Neural cell (in vitro differentiated cells): ENCODE measurements at regions not wholly inside any gene's neighbourhood (a gene's known extent, or its start where the extent isn't known, plus 50 kb on each side); places are given as distances from the start of the nearest gene placed in this dataset.

Experiments
- H2AFZ ChIP-seq: fragments of 200-600, 300-800 bp; sonication (generic), shearing (Covaris generic); 2 replicates; pipeline ENCODE4 v1.6.0; 2014; ENCODE audit warnings: low read depth, mild to moderate bottlenecking, antibody characterized with exemption, low read length, moderate library complexity
- H3F3A ChIP-seq: fragments of 200-600 bp; shearing (Covaris generic); 2 replicates; pipeline ENCODE4 v1.6.1; 2016; ENCODE audit warnings: mild to moderate bottlenecking, moderate library complexity, mixed read lengths, antibody characterized with exemption, low read length; ENCODE audit not compliant: insufficient read depth, poor library complexity, severe bottlenecking
- H3K27ac ChIP-seq: fragments of 200-600, 300-800 bp; sonication (generic), shearing (Covaris generic); 2 replicates; pipeline ENCODE4 v1.5.1; 2014; ENCODE audit warnings: mild to moderate bottlenecking, low read length, moderate library complexity
- H3K27me3 ChIP-seq: fragments of 300-800, 200-600 bp; sonication (generic), shearing (Covaris generic); 2 replicates; pipeline ENCODE4 v1.6.0; 2014; ENCODE audit warnings: mild to moderate bottlenecking, low read depth, low read length, moderate library complexity; ENCODE audit not compliant: insufficient read depth
- H3K36me3 ChIP-seq: fragments of 300-800, 200-600 bp; sonication (generic), shearing (Covaris generic); 2 replicates; pipeline ENCODE4 v1.5.1; 2014; ENCODE audit warnings: mild to moderate bottlenecking, antibody characterized with exemption, low read length, moderate library complexity; ENCODE audit not compliant: insufficient read depth
- H3K4me2 ChIP-seq: fragments of 300-800, 200-600 bp; sonication (generic), shearing (Covaris generic); 2 replicates; pipeline ENCODE4 v1.6.0; 2014; ENCODE audit warnings: mild to moderate bottlenecking, low read length
- H3K4me3 ChIP-seq: fragments of 300-800, 200-600 bp; sonication (generic), shearing (Covaris generic); 2 replicates; pipeline ENCODE4 v1.5.1; 2014; ENCODE audit warnings: mild to moderate bottlenecking, low read length, moderate library complexity
- H3K79me2 ChIP-seq: fragments of 200-600 bp; shearing (Covaris generic); replicated peaks from 2 replicates; pipeline ENCODE4 v1.6.0; 2014; ENCODE audit warnings: mild to moderate bottlenecking, low read length, moderate library complexity; ENCODE audit not compliant: insufficient read depth
- H3K9ac ChIP-seq: fragments of 300-800, 200-600 bp; sonication (generic), shearing (Covaris generic); 2 replicates; pipeline ENCODE4 v1.6.1; 2016; ENCODE audit warnings: mild to moderate bottlenecking, low read length, mixed read lengths
- H3K9me2 ChIP-seq: fragments of 200-600 bp; shearing (Covaris generic); 2 replicates; pipeline ENCODE4 v1.6.1; 2016; ENCODE audit warnings: mild to moderate bottlenecking, low read length, mixed read lengths; ENCODE audit not compliant: insufficient read depth
- H3K9me3 ChIP-seq: fragments of 200-600, 300-800 bp; sonication (generic), shearing (Covaris generic); 2 replicates; pipeline ENCODE4 v1.6.1; 2016; ENCODE audit warnings: mild to moderate bottlenecking, mixed run types, low read length, moderate library complexity, mixed read lengths
- H4K20me1 ChIP-seq: fragments of 200-600 bp; shearing (Covaris generic); 2 replicates; pipeline ENCODE4 v1.6.1; 2016; ENCODE audit warnings: mild to moderate bottlenecking, mixed run types; ENCODE audit not compliant: insufficient read depth
- CTCF ChIP-seq: fragments of 450-650 bp; IDR thresholded peaks from 2 replicates; pipeline ENCODE4 v1.5.1; 2014; ENCODE audit warnings: antibody characterized with exemption, mild to moderate bottlenecking, moderate library complexity; ENCODE audit not compliant: poor library complexity, severe bottlenecking
- EP300 ChIP-seq: fragments of 450-650 bp; conservative IDR thresholded peaks from 2 replicates; pipeline ENCODE4 v1.6.1; 2014; ENCODE audit warnings: antibody characterized with exemption, mild to moderate bottlenecking, moderate library complexity; ENCODE audit not compliant: poor library complexity, severe bottlenecking
- EZH2 ChIP-seq: fragments of 200-600, 300-800 bp; shearing (Covaris generic), sonication (generic); IDR thresholded peaks from 2 replicates; pipeline ENCODE4 v1.6.1; 2014; ENCODE audit warnings: antibody characterized with exemption, low read length, borderline replicate concordance, mild to moderate bottlenecking; ENCODE audit not compliant: insufficient read depth, poor library complexity, severe bottlenecking
- MXI1 ChIP-seq: fragments of 450-650 bp; conservative IDR thresholded peaks from 2 replicates; pipeline ENCODE4 v1.6.1; 2014; ENCODE audit warnings: antibody characterized with exemption, mild to moderate bottlenecking; ENCODE audit not compliant: poor library complexity, severe bottlenecking
- POLR2AphosphoS5 ChIP-seq: IDR thresholded peaks from 2 replicates; pipeline ENCODE4 v1.6.1; 2012
- RAD21 ChIP-seq: fragments of 450-650 bp; conservative IDR thresholded peaks from 2 replicates; pipeline ENCODE4 v1.6.1; 2014; ENCODE audit warnings: antibody characterized with exemption, mild to moderate bottlenecking, moderate library complexity
- REST ChIP-seq: IDR thresholded peaks from 2 replicates; pipeline ENCODE4 v1.6.1; 2012; ENCODE audit warnings: borderline replicate concordance
- SMC3 ChIP-seq: fragments of 450-650 bp; conservative IDR thresholded peaks from 2 replicates; pipeline ENCODE4 v1.6.1; 2014; ENCODE audit warnings: antibody characterized with exemption, mild to moderate bottlenecking, moderate library complexity; ENCODE audit not compliant: poor library complexity
- TAF1 ChIP-seq: IDR thresholded peaks from 2 replicates; pipeline ENCODE4 v1.6.1; 2012; ENCODE audit warnings: low read depth

GRCh38 chr2:189360861-189361260, 80.4 kb upstream of the WDR75 start:
- H3K9me3 ChIP-seq, result no peaks in the 10 kb centered on the region
- no peaks in the 10 kb centered on the region for H3K9me2 ChIP-seq
- no peaks in the 10 kb centered on the region for H4K20me1 ChIP-seq
- no peak overlapping the region for H3K27ac ChIP-seq
- no peaks in the 10 kb centered on the region for H3F3A ChIP-seq
- H3K27me3 ChIP-seq, result no peaks in the 10 kb centered on the region
- H3K4me2 ChIP-seq, result no peak overlapping the region
- no peak overlapping the region for H2AFZ ChIP-seq
- H3K36me3 ChIP-seq, result no peaks in the 10 kb centered on the region
- H3K79me2 ChIP-seq, result no peaks in the 10 kb centered on the region
- H3K4me3 ChIP-seq, result no peak overlapping the region
- no peak for TF ChIP-seq EP300
- TF ChIP-seq EZH2, result no peak
- TF ChIP-seq MXI1, result no peak
- TF ChIP-seq POLR2AphosphoS5, result no peak
- no peak for TF ChIP-seq CTCF
- no peak for TF ChIP-seq RAD21
- no peak overlapping the region for H3K9ac ChIP-seq

- Histone ChIP-seq H3K4me3 (no peak overlapping the region), H2AFZ (no peak overlapping the region), H3F3A (no peaks in the 10 kb centered on the region), H3K9me3 (no peaks in the 10 kb centered on the region), H3K27me3 (no peaks in the 10 kb centered on the region), H3K4me2 (no peak overlapping the region), H3K27ac (no peak overlapping the region), H3K9me2 (no peaks in the 10 kb centered on the region), H3K36me3 (no peaks in the 10 kb centered on the region), H3K79me2 (no peaks in the 10 kb centered on the region), H4K20me1 (no peaks in the 10 kb centered on the region), H3K9ac (no peak overlapping the region)
- TF ChIP-seq POLR2AphosphoS5 (no peak), RAD21 (no peak), TAF1 (no peak), REST (no peak), EZH2 (no peak), MXI1 (no peak), SMC3 (no peak), CTCF (no peak), EP300 (no peak)
These were observed 79.0 kb upstream of the WDR75 start for GRCh38 chr2:189362283-189362682.
